ENCODE measurements at regions not wholly inside any gene's neighbourhood (a gene's known extent, or its start where the extent isn't known, plus 50 kb on each side); places are given as distances from the start of the nearest gene placed in this dataset.
"Not testable (repeated sequence)": the region's sequence is repeated elsewhere in the genome, so short reads cannot be mapped to it uniquely, and the experiment has no call there.

GRCh38 chr1:181260994-181261393, 172.5 kb downstream of the IER5 start:
- DNase-seq, result no peak

DNA sequence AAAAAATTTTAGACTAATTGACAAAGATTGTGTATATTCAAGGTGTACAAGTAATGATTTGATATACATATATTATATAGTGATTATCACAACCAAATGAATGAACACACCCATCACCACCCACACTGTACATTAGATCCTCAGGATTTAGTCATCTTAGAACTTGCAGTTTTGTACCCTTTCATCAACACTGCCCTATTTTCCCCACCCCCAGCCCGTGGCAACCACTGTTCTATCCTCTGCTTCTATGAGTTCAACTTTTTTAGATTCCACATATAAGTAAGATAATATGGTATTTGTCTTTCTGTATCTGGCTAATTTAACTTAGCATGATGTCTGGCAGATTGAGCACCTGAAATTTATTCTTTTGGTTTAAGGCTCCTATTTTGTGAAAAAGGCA, 173.6 kb downstream of the IER5 start:
- no peak for DNase-seq

- no peak for DNase-seq
Measured at GRCh38 chr1:181263444-181263843, 174.9 kb downstream of the IER5 start.

DNA sequence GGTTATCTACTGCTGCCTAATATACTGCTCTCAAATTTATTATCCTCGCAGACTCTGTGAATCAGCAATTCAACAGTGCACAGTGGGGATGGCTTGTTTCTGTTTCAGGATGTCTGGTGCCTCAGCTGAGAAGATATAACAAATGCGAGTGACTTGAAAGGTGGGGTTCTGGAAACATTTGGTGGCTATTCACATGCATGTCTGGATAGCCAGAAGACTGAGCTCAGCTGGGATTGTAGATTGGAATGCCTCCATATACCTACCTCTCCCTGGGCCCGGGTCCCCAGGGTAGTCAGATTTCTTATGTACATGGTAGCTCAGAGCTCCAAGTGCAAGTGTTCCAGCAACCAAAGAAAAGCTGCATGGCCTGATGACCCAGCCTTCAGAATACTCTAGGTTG, 176.3 kb downstream of the IER5 start:
- DNase-seq, result no peak

- DNase-seq, result no peak
Measured at GRCh38 chr1:181284978-181285377, 196.5 kb downstream of the IER5 start.

DNA sequence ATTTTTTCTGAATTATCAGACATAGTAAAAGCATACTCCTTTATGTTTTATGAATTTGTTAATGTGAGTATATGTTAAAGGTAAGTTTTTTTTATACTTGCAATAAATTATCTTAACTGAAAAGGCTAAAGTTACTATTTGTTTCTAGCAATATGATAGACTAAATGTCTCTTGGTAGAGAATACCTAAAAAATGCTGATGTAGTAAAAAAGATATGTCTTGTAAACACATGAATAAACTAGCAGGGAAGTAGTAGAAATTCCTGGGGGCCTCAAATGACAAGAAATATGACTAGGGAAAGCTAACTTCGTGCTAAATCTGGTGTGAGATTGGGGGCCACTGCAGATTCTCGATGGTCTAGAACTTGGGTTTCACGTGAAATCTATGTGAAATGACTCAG, 188.1 kb upstream of the CACNA1E start:
- DNase-seq, result no peak

DNA sequence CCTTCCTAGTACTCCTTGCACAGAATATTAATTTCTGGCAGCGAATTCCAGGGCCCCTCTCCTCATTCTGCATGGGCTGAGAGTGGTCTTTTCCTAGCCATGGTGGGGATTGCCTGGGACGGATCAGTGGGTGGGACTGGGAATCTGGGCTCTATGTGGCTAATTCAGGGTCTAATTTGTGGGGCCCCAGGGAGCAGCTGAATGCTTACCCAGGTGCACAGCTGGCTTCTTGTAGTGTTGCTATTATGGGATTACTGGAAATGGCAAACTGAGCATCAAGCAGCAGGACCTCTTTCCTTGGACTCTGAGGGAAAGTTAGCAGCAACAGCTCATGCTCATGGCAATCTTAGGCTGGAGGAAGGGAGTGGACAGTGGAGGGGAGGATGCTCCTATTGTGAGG, 187.1 kb upstream of the CACNA1E start:
- no peak for DNase-seq

GRCh38 chr1:181308098-181308497, 175.2 kb upstream of the CACNA1E start:
- DNase-seq, result no peak

GRCh38 chr1:181310560-181310959, 172.8 kb upstream of the CACNA1E start:
- DNase-seq, result no peak

DNA sequence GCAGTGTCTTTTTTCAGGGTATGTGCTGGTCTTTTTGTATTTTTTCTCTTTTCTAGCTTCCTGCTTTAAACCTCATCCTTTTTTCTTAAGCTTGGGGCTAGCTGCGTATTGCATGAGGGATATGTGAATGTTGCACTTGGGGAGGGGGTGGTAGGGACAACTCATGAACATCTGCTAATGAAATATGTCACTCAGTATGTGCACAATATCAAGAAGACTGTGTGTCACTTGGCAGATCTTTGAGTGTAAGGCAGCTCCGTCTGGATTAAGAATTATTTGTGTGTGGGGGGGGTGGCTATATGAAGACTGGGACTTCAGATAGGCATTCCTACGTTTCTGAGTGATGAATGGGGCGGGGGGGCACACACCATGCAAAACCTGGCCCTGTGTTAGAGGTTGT, 170.4 kb upstream of the CACNA1E start:
- no peak for DNase-seq

- no peak for DNase-seq
Measured at GRCh38 chr1:181313466-181313865, 169.9 kb upstream of the CACNA1E start.

DNA sequence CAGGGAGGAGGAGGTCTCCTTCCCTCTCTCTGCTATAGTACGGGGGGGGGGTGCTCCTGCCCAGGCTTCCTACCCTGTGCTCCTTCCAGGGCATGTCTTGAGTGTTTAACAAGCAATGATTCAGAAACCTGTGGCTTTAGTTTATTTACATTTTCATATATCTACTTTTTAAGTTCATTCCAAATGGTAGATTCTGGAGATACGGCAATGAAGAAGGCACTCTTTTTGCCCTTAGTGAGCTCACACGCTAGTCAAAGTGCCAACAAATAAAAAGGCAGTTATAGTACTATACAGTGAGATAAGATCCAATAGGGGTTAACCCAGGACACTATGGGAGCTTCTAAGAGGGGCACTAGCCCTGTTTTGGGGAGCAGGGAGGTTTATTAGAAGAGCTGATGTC, 169.3 kb upstream of the CACNA1E start:
- DNase-seq, result no peak

DNA sequence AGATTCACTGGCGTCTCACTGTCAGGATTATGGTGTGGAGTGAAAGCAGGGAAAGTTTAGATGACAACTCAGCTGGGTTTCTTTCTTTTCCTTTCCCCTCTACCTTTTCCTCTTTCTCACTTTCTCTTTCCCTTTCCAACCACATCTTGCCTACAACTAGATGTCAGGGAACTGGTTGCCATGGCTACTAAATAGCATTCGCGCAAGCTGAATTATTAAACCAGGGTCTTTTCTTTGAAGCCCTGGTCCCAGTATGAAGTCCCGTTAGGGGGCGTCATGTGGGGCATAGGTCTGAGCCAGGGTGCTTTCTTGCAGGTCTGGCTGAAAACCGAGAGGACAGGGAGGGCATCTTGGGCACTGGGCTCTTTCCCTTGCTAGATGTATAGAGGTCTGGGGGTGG, 168.4 kb upstream of the CACNA1E start:
- no peak for DNase-seq

DNA sequence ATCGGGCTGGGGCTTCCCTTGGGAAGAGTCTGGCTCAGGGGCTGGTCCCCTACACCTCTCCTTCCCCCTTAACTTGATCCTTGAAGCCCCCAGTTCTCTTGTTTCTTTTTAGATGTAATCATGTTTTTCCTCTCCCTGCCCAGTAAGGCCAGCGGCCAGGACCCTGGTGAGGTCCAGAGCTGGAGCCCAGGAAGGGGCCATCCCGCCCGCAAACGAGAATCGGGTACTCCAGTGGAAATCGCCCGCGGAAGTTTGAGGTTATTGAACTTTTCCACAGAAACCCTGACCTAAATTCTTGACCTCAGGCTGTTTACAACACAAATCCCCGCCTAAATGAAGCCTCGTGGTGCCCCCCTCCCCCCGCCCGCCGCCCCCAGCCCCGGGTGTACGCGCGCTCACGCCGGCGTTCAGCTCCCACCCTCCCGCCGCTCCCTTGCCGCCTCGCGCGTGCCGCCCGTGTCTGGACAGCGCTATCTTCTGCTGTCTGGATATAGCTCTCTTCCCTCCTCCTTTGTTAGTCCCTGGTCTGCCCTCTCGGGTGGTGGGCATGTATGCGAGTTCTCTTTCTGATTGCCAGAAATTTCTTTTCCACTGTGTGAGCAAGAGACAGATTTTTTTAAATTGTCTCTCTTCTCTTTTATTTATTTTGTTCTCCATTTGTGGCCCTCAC, 165.9 kb upstream of the CACNA1E start:
- no peak for DNase-seq

DNA sequence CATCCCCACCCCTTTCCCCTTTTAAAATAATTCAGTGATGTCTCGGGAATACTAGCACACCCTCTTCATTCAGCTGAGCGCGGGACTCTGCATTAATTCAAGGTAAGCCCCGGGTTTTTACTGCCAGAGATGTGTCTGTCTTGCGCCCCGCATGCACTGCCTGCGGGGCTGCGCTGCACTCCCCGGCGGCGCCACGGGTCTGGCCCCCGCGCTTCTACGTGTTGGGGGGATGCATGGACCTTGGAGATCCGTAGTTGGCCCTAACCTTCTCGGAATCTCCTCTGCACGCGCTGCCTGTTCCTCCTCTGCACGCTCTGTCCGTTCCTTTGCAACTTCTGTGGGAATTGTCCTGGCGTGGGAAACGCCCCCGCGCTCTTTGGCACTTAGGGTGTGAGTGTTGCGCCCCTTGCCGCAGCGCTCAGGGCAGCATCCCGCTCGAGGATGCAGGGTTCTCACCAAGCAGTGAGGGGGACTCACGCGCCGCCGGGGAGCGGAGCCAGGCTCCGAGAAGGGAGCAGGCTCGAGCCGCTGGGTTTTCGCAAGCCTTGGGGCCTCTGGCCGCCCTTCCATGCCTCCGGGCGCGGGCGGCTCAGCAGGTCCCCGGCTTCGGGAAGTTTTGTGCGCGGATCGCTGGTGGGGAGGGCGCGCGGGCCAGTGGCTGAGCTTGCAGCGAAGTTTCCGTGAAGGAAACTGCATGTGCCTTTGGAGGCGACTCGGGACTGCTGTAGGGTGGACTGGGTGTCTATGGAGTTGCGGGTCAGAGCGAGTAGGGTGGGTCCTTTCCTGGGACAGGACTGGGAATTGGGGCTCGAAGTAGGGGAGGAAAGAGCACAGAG, 165.1 kb upstream of the CACNA1E start:
- DNase-seq, result no peak

GRCh38 chr1:181318858-181319235, 164.5 kb upstream of the CACNA1E start:
- DNase-seq, result no peak

DNA sequence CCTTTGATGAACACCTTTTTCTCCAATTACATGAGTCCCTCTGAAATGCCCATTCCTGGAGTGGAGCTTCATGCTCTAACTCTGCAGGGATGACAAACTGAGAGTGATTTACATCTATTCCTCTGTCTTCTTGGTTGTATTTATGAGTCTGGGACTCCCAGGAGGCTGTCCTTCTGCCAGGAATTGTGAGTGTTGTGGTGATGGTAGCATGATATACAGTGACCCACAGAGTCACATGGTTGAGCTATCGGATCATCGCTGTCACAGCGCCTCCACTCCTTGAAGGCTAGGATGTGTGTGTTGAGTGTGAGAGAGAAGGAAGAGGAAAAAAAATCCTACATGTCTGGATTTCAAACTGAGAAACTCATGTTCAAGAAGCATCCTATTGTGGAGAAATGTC, 163.4 kb upstream of the CACNA1E start:
- no peak for DNase-seq

DNA sequence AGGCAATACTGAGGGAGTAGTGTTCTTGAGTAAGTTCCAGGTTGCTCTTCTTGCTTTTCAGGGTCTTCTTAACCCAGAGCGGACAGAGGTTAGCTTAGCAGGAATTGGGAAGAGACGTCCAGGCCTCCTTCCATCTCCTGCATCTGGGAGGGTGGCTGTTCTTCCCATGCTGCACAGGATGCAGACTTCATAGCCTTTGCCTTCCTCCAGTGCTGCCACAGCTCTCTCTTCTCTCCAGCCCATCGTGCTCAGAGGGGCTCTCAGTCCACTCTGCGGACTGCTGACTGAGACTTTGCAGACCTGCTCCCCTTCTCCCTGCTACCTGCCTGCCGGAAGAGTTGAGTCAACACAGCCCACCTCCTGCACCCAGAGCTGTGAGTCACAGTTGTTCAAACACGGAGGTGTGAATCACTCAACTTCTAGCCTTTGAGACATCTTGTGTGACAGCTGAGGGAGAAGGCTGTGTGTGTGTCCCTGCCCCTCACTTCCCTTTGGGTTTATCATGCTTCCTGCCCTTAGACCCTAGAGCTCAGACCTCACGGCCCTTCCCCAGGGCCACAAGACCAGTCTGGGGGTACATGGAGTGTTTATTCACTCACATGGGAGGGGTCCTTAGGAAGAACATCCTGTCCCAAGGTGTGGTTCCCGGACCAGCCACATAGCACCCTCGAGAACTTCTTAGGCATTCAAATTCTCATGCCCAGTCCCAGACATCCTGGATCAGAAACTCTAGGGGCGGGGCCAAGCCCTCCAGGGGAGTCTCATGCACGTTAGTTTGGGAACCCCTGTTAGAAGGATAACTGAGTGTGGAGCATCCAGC, 158.3 kb upstream of the CACNA1E start:
- no peak for DNase-seq

- not testable (repeated sequence) for DNase-seq
Measured at GRCh38 chr1:181325765-181326164, 157.6 kb upstream of the CACNA1E start.

GRCh38 chr1:181326348-181326747, 157.0 kb upstream of the CACNA1E start:
- DNase-seq, result no peak

DNA sequence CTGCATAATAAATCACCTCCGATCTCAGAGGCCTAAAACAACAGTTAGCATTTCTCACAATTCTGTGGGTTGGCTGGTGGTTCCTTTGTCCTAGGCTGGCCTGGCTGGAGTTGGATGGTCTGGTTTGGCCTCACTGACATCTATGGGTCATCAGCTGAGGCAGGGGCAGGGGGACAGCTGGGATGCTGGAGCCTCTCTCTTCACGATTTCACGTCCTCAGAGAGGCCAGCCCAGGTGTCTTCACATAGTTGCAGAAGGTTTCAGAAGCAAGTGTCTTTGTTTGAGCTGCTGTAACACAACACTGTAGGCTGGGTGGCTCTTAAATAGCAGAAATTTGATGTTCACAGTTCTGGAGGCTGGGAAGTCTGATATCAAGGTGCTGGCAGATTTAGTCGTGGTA, 155.5 kb upstream of the CACNA1E start:
- DNase-seq, result no peak

GRCh38 chr1:181334724-181335123, 148.6 kb upstream of the CACNA1E start:
- DNase-seq, result no peak

- DNase-seq, result no peak
Measured at GRCh38 chr1:181335631-181336030, 147.7 kb upstream of the CACNA1E start.

Data from effector CD8-positive, alpha-beta T cell (primary cell).